ENCODE measurements at regions not wholly inside any gene's neighbourhood (a gene's known extent, or its start where the extent isn't known, plus 50 kb on each side); places are given as distances from the start of the nearest gene placed in this dataset.

- TF ChIP-seq, protein P1, sequence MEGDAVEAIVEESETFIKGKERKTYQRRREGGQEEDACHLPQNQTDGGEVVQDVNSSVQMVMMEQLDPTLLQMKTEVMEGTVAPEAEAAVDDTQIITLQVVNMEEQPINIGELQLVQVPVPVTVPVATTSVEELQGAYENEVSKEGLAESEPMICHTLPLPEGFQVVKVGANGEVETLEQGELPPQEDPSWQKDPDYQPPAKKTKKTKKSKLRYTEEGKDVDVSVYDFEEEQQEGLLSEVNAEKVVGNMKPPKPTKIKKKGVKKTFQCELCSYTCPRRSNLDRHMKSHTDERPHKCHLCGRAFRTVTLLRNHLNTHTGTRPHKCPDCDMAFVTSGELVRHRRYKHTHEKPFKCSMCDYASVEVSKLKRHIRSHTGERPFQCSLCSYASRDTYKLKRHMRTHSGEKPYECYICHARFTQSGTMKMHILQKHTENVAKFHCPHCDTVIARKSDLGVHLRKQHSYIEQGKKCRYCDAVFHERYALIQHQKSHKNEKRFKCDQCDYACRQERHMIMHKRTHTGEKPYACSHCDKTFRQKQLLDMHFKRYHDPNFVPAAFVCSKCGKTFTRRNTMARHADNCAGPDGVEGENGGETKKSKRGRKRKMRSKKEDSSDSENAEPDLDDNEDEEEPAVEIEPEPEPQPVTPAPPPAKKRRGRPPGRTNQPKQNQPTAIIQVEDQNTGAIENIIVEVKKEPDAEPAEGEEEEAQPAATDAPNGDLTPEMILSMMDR (IDR thresholded peaks at IDR 0.05; ENCODE audit: low read depth, low read length, missing input control) = no peak
- no peak for TF ChIP-seq SP1 (IDR thresholded peaks at IDR 0.05)
- TF ChIP-seq RXRA (IDR thresholded peaks at IDR 0.05) = no peak
- no peak for TF ChIP-seq JUND (IDR thresholded peaks at IDR 0.05)
- no peak for TF ChIP-seq ATF3 (IDR thresholded peaks at IDR 0.05)
- no peak for TF ChIP-seq YY1 (IDR thresholded peaks at IDR 0.05)
- TF ChIP-seq RAD21 (IDR thresholded peaks at IDR 0.05) = no peak
- TF ChIP-seq, protein P2, sequence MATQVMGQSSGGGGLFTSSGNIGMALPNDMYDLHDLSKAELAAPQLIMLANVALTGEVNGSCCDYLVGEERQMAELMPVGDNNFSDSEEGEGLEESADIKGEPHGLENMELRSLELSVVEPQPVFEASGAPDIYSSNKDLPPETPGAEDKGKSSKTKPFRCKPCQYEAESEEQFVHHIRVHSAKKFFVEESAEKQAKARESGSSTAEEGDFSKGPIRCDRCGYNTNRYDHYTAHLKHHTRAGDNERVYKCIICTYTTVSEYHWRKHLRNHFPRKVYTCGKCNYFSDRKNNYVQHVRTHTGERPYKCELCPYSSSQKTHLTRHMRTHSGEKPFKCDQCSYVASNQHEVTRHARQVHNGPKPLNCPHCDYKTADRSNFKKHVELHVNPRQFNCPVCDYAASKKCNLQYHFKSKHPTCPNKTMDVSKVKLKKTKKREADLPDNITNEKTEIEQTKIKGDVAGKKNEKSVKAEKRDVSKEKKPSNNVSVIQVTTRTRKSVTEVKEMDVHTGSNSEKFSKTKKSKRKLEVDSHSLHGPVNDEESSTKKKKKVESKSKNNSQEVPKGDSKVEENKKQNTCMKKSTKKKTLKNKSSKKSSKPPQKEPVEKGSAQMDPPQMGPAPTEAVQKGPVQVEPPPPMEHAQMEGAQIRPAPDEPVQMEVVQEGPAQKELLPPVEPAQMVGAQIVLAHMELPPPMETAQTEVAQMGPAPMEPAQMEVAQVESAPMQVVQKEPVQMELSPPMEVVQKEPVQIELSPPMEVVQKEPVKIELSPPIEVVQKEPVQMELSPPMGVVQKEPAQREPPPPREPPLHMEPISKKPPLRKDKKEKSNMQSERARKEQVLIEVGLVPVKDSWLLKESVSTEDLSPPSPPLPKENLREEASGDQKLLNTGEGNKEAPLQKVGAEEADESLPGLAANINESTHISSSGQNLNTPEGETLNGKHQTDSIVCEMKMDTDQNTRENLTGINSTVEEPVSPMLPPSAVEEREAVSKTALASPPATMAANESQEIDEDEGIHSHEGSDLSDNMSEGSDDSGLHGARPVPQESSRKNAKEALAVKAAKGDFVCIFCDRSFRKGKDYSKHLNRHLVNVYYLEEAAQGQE (IDR thresholded peaks at IDR 0.05) = no peak
- no peak for TF ChIP-seq ZBTB33 (IDR thresholded peaks at IDR 0.05)
These were observed 339.5 kb downstream of the PLA2G4A start for GRCh38 chr1:187168297-187168696.

Data from liver (tissue), 3 donors.